Stimulated activated CD8-positive, alpha-beta memory T cell treated with anti-CD3 and anti-CD28 coated beads, Interleukin-12 subunit alpha, Interleukin-12 subunit beta, amount 100 ng/mL, for 24 hours (primary cell): ENCODE measurements at regions not wholly inside any gene's neighbourhood (a gene's known extent, or its start where the extent isn't known, plus 50 kb on each side); places are given as distances from the start of the nearest gene placed in this dataset.

Source experiments
- DNase-seq: peaks from one replicate; pipeline ENCODE4 v3.0.0-alpha.2; 2020; ENCODE audit errors: extremely low read depth

DNA sequence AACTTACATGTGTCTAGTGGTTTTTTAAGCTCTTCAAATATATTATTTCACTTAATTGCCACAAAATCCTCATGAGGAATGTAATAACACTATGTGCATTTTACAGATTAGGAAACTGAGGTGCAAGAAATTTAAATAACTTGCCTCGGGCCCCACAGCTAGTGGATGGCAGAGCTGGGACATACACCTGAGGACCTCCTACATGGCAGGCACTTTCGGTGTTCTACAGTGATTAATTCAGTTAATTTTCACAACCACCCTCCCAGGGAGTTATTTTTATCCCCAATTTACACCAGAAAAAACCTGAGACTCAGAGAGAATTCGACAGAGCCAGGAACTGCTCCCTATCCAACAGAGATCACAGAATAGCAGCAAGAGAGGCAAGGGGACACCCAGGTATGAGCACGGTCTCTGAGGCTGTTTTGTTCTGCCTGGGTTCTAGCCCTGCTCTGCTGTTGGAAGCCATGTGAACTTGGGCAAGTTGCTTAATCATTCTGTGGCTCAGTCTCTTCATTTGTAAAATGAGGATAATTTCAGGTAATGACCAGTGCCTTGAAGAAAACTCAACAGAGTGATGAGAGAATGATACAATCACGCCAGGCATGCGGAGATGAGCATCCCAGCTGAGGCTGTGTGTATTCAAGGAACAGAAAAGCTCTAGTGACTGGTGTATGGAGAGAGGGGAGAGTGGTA, 82.3 kb downstream of the MYCN start:
- no peak for DNase-seq

DNA sequence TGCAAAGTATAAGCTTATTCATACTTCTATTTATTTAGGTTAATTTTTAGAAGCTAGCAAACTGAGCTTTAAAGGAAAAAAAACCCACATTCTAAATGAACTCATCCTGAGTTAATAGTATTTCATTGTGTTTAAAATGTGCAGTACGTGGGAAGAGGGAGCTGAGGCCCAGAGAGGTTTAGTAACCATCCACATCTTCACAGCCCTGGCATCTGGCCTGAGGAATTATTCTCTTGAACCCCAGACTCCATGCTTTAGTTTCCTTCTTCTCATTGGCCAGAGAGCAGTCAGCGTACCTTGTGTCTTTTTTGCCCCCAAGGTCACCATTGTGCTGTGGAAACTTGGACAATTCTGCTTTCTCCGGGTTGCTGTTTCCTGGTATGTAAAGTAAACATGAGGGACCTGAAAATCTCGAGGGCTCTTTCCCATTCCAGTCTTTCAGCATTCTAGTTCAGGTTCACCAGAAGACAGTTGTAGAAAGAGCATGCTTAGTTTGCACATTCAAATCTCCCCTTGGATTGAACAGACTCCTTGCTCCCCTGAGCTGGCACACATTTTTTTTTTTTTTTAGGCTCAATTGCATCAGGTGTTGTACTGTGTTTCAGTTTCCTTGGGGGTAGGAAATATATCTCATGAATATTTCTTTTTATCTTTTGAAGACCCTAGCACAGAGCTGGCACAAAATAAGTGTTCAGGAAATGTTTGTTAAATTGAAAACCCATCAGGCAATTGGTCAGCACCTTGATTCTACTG, 81.4 kb downstream of the MYCN start:
- DNase-seq = no peak

DNA sequence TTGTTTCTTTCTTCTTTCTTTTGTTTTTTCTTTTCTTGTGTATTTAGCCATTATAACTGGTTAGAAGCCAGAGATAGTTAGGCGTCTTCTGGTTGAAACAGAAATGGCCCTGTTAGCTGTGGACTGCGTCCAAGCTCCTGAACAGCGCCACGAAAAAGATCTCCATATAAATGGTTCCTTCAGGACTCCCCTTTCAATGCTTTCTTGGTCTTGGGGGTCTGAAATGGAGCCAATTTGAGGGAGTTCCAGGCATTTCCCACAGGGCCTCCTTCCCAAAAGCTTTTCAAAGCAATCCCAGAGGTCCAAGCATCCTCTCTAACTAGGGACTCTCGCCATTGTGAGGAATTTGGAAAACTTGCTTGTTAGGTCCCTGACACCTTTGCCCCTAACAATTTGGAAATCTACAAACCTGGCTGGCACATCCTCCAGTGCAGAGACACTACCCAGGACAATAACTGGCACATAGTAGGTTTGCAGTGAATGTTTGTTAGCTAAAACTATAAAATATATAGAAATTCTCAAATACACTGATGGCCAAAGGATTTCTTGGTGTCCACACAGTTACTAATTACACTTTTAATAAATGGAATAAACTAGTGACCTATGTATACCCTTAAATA, 80.1 kb downstream of the MYCN start:
- DNase-seq = no peak

DNA sequence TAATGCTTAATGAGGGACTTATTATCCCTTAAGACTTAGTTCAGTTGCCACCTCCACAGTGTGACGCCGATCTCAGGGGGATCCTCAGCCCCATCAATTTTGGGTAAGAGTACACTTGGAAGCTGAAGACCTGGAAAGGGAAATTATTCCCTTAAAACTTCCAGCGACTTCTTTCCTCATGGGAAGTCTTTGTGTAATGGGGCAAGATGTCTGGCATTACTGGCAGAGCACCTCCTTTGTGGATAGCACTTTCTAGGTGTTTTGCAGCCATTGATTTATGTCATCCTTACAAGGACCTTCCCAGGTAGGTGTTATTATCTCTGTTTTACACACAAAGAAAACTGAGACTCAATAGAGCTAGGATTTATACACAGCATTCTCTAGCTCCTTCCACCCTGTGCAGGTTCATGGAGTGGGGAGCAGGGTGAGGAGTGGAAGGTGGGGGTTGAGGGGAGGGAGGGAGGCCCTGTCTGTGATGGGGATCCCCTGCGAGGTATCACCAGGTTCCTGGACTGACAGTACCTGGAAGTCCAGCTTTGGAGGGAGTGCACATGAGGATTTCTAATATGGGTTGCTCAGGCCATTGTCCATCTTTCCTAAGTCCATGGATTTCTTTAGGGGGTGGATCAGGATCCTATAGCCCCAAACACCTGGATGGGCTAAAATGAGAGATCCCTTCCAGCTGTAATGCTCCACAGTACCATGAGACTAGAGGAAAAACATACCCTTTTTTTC, 79.4 kb downstream of the MYCN start:
- DNase-seq = no peak

DNA sequence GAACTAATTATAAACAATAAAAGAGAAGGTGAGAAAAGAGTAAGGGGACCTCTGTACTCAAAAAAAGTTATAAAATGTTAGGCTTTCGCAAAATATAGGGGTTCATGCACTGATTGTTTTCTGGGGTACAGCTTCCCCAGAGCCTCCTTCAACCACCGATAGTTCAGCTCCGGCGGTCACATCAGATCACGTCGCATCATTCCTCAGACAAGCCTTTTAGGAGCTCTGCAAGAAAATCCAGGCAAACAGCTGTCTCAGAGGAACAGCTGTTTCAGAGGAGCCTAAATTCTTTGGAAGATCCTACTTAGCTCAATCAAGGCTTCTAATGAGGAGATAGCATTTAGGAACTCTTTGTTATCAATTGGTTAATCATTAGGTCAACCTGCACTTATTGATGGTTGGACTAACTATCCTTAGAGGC, 78.7 kb downstream of the MYCN start:
- no peak for DNase-seq

DNA sequence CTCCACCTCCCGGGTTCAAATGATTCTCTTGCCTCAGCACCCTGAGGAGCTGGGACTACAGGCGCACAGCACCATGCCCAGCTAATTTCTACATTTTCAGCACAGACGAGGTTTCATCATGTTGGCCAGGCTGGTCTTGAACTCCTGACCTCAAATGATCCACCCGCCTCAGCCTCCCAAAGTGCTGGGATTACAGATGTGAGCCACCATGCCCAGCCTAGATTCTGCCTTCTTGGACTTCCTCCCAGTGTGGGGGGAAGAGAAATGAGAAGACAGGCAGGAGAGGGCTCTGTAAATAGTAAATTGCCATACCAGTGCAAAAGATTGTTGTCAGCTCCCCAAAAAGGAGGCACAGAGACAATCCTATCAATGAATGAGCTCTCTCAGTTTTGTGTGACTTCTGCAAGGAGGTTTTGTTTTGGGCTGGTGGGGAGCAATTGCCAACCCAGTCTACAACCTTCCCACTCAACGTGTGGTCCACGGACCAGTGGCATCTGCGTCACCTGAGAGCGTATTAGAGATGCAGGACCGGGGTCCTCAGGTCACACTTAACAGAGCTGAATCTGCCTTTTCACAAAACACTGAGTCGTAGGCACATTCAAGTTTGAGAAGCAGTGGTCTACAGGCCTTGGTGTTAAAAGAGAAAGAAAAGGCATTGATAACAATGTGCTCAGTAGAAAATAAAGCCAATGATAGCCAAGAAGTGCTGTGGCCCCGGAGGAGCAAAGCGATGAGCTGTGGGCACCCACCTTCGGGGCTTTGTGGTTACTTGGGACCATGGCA, 78.1 kb downstream of the MYCN start:
- no peak for DNase-seq

DNA sequence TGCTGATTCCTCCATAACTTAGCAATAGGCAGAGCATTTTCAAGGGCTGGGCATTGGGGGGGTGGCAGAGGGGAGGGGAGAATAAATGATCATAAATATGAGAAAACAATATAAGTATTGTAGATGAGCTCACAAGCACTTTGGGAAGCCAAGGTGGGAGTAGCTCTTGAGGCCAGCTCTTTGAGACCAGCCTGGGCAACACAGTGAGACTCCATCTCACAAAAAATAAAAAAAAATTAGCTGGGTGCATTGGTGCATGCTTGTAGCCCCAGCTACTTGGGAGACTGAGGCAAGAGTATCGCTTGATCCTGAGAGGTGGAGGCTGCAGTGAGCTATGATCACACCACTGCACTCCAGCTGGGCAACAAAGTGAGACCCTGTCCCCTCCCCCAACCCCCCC, 75.9 kb downstream of the MYCN start:
- no peak for DNase-seq

DNA sequence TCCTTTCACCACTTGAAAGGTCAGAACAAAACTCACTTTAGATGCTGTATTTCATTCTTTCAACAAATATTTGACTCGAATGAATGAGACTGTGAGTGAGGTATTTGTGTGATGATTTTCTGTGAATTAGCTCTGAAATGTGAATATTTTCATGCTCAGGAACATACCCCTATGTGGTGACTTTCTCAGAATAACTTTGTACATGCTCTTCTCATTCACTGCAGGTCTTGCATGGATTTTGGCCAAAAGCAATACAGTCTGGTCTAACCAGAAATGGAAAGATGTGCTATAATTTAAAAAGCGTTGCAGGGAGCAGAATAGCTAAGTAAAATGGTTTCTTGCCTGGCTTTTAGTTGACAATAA, 75.5 kb downstream of the MYCN start:
- no peak for DNase-seq

DNA sequence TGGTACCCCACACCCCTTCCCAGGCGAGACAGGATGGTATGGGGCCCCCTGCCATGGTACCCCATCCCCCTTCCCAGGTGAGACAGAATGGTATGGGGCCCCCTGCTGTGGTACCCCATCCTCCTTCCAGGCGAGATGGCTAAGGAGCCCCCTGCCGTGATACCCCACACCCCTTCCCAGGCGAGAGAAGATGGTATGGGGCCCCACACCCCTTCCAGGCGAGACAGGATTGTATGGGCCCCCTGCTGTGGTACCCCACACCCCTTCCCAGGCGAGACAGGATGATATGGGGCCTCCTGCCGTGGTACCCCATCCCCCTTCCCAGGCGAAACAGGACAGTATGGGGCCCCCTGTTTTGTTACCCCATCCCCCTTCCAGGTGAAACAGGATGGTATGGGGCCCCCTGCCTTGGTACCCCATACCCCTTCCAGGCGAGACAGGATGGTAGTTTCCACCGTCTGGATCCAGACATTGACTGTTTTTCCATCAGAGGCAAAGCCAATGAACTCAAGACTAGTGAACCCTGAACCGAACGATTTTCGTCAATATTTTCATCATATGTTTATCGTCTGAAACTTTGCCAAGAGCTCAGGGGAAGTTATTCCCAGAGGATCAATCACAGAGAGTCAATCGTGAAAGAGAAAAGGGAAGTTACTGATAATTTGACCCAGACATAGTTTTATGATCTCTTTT, 75.0 kb downstream of the MYCN start:
- no peak for DNase-seq

DNA sequence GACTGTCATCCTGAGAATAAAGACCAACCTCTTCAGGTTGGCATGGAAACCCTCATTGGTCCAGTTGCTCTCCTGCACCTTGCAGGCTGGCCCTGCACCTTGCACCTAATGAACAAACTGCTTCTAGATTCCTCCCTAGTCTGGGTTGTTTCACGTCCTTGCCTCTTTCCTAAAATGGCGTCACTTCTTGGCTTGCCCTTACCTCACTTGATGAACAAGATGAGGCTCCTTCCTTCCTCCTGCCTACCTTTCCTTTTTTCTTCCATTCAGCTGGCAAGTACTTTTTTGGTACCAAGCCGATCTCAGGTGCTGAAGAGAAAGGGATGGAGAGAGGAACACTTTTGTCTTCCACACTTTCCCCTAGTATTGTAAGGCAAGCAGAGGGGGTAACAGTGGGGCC, 74.5 kb downstream of the MYCN start:
- DNase-seq = no peak

DNA sequence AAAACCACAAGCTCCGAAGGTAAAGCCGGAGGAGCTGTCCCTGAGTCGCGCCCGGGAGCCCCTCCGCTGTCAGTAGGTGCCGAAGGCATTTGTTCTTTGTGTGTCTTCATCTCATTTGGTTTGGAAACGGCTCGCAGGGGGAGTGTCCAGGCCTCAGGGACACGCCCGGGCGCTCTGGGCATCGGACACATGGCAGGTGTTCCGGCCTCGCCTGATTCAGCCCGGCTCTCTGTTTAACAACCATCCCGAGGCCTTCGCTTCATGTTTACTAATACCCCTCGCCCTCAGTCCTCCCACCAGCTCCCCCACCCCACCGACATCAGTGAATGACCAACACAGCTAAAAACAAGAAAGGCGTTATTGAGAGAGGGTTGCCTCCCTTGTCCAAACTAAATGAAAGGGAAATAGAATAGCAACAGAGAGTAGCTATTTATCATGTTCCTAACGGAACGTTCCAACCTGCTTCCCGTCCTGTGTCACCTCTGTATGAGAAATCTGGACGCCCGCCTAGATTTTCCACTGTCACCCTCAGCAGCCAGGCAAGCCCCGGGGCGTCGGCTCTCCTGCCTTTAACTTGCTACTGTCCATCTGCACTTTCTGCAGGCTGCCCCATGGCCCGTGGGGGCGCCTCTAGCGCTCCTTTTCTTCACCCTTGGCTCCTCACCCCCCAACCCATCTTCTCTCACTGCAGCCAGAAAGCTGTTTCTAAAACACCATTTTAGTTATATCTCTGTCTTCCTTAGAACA, 73.9 kb downstream of the MYCN start:
- DNase-seq = no peak

DNA sequence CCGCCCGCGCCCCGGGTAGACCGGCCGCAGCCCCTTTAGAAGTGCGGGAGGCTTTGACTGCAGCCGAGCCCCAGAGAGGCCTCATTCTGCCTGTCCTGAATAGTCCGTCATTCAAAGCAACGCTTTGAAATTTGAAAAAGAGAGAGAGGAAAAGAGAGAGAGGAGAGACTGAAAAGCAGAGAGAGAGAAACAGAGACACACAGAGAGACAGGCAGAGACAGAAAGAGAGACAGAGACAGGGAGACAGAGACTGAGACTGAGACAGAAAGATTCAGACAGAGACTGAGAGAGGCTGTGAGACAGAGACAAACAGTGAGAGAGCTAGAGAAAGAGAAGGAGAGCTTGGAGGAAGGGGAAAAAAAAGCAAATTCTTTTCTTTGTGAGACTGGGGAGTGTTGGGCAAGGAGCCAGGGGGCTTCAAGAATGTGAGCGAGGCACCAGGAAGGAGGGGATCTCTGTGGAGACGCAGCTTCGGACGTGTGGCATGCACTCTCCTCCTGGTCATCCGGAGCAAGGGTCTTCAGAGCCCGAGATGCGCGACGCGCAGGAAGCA, 73.1 kb downstream of the MYCN start:
- DNase-seq = no peak

DNA sequence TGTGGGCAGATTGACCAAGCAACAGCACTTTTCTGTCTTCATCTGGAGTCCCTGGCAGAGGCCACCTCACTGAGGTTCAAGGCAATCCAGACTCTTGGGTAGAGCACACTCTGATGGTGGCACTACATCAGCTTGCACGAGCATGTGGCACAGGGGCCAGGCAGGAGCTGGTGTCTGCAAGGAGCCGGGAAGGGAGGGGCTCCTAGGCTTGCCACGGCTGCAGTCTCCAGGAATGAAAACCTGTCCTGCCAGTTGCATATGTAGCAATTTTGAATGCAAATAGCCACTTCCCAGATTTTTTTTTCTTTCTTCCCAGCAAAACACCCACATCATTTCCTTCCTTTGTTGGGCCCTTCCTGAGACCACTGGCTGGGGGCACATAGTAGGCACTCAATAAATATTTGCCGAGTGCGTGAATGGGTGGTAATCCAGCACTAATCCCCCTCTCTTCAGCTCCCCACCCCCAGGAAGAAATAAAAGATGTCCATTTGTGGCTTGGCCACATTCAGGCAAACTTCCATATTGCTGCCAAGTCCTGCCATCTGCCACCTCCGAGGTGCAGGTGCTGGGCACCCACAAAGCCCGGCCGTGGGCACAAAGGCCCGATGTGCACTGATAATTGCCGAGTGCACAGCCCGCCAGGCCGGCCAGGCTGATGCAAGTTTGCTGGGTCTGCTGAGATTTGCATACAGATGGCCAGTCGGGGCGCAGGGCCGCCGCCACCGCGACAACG, 72.4 kb downstream of the MYCN start:
- DNase-seq = no peak

DNA sequence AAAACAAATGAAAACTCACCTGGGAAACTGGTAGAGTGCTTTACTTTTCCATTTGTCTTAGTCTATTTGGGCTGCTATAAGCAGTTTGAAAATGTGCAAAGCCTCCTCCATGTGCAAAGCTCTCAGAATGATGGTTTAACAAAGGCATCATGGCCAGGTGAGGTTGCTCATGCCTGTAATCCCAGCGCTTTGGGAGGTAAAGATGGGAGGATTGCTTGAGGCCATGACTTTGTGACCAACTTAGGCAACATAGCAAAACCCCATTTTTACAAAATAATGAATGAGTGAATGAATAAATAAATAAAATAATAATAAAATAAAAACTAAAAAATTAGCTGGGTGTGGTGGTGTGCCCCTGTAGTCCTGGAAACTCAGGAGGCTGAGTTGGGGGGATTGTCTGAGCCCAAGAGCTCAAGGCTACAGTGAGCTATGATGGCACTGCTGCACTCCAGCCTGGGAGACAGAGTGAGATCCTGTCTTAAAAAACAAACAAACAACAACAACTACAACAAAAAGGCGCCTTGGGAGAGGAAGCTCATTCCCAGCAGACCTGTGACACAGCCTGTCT, 71.8 kb downstream of the MYCN start:
- DNase-seq = no peak

DNA sequence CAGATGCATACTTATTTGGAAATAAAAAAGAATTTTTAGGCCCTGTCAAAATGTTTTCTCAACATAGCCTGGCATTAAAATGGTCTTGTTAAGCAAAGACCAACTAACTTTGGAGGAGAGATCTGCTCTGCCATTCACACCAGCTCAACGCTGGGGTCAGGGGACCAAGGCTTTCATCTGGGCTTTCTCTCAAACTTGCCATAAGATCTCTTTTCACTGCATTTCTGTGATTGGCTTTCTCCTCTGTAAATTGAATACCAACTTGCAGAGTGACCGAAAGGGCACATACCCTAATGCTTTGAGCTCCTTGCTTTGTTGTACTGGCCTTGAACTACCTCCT, 71.2 kb downstream of the MYCN start:
- no peak for DNase-seq

DNA sequence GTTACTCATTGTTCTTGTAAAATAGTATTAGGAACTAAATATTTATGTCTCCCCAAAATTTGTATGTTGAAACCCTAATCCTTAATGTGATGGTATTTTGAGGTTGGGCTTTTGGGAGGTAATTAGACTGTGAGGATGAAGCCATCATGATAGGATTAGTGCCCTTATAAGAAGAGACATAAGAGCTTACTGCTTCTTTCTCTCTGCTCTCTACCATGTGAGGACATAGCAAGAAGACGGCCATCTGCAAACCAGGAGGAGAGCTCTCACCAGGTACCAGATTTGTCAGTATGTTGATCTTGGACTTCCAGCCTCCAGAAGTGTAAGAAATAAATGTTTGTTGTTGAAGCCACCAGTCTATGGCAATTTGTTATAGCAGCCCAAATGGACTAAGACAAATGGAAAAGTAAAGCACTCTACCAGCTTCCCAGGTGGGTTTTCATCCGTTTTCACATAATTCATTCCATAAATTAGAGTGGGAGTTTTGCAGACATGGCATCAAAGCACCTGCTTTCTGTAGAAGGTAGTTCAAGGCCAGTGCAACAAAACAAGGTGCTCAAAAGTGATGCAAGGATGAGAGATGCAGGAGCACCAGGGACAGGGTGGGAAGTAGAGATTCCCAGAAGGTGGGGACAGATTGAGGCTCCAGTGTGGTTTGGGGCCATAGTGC, 70.7 kb downstream of the MYCN start:
- DNase-seq = no peak

DNA sequence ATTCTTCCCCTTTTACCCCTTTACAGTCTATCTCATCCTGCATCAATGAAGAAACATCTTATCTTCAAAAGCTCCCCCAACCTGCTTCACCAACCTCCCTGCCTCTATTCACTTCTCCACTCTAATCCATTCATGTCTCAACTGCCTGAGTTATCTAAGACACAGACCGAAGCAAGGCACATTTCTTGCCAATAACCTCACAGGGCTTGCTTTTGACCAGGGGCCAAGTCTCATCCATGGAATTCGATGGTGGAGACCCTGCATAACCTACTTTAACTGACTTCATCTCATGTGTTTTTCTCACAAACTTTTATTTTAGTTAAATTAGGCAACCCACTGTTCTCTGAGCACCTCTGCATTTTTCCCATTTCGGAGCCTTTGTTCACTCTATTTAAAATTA, 69.7 kb downstream of the MYCN start:
- DNase-seq = no peak

DNA sequence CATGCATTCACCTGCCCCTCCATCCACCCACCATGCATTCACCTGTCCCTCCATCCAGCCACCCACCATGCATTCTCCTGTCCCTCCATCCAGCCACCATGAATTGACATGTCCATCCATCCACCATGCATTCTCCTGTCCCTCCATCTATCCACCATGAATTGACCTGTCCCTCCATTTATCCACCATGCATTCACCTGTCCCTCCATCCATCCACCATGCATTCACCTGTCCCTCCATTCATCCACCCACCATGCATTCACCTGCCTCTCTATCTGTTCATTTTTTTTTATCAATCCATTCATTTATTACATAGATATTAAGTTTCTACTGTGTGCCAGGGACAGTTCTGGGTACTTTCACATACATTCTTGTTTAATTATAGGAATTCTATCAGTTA, 69.2 kb downstream of the MYCN start:
- DNase-seq = no peak

DNA sequence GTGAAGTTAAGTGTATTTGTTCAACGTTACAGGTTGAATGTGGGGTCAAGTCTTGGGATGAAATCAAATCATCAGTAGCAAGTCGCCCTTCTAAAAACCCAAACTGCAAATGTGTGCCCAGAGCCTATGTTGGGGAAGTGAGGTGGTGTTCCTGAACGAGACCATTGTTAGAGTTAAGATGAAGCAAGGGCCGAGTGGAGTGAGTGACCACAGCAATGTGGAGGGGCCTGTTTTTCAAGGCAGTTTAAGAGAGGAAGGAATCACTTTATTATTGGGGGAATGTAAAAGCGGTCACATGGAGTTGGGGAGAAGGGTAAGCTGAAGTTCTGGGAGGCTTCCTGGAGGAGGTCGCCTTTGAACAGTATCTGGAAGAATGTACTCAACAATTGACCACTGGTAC, 68.5 kb downstream of the MYCN start:
- no peak for DNase-seq
